Smooth muscle cell (in vitro differentiated cells): ENCODE measurements at regions not wholly inside any gene's neighbourhood (a gene's known extent, or its start where the extent isn't known, plus 50 kb on each side); places are given as distances from the start of the nearest gene placed in this dataset.

ENCODE experiments used
- DNase-seq: peaks from one replicate; lab custom pipeline; 2025; ENCODE audit not compliant: unreplicated experiment; lab: John Stamatoyannopoulos, UW
- H2AFZ ChIP-seq: fragments of 200-600 bp; sonication (generic); 2 replicates; pipeline ENCODE4 v1.6.0; 2016; ENCODE audit warnings: antibody characterized with exemption, low read depth, mild to moderate bottlenecking
- H3F3A ChIP-seq: fragments of 200-600 bp; sonication (generic); 2 replicates; pipeline ENCODE4 v1.6.0; 2017; ENCODE audit warnings: antibody characterized with exemption, low read depth
- H3K27ac ChIP-seq: fragments of 200-600 bp; sonication (generic); 2 replicates; pipeline ENCODE4 v1.5.1; 2016; ENCODE audit warnings: low read depth, mild to moderate bottlenecking
- H3K27me3 ChIP-seq: fragments of 200-600 bp; sonication (generic); 2 replicates; pipeline ENCODE4 v1.6.1; 2016; ENCODE audit warnings: low read depth, mild to moderate bottlenecking
- H3K36me3 ChIP-seq: fragments of 200-600 bp; sonication (generic); 2 replicates; pipeline ENCODE4 v1.5.1; 2016; ENCODE audit warnings: low read depth
- H3K4me1 ChIP-seq: fragments of 200-600 bp; sonication (generic); 2 replicates; pipeline ENCODE4 v1.5.1; 2016; ENCODE audit warnings: low read depth
- H3K4me2 ChIP-seq: fragments of 200-600 bp; sonication (generic); 2 replicates; pipeline ENCODE4 v1.6.0; 2016; ENCODE audit warnings: mild to moderate bottlenecking
- H3K4me3 ChIP-seq: fragments of 200-600 bp; sonication (generic); 2 replicates; pipeline ENCODE4 v1.5.1; 2016; ENCODE audit warnings: mild to moderate bottlenecking
- H3K79me2 ChIP-seq: fragments of 200-600 bp; sonication (generic); 2 replicates; pipeline ENCODE4 v1.6.0; 2016; ENCODE audit warnings: low read depth, mild to moderate bottlenecking
- H3K9ac ChIP-seq: fragments of 200-600 bp; sonication (generic); 2 replicates; pipeline ENCODE4 v1.6.0; 2016; ENCODE audit warnings: low read depth
- H3K9me3 ChIP-seq: fragments of 200-600 bp; sonication (generic); replicated peaks from 2 replicates; pipeline ENCODE4 v1.5.1; 2016; ENCODE audit warnings: low read depth
- H4K20me1 ChIP-seq: fragments of 200-600 bp; sonication (generic); 2 replicates; pipeline ENCODE4 v1.6.0; 2016; ENCODE audit warnings: low read depth
- WGBS: methylation state at CpG from one replicate; pipeline ENCODE4 v1.1.7; 2016; ENCODE audit warnings: low lambda C conversion rate; 5-methylcytosine and 5-hydroxymethylcytosine counted together
- TF ChIP-seq, protein P1 (sequence below): fragments of 200-600 bp; sonication (generic); IDR thresholded peaks from 2 replicates; pipeline ENCODE4 v1.5.1; 2017; ENCODE audit warnings: borderline replicate concordance, mild to moderate bottlenecking, antibody characterized with exemption; ENCODE audit not compliant: insufficient read depth, poor library complexity, severe bottlenecking

DNA sequence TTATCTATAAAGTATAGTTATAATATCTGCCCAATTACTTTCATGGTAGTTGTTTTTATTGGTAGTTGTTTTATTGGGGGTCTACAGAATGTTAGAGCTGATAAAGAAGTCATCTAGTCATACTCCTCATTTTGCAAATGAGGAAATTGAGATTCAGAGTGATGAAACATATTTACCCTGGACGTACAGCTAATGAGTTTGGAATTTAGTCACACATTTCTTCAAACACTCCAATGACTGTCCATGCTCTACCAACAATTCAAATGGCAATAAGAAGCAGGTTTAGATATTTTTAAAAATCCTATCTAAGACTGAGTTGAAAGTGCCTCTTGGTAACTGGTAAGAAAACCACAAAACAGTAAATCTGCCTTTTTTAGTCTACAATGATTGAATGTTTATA is 98.2 kb downstream of the MAGEC1 start:
- Histone ChIP-seq H3K4me3 (no peak overlapping the region), H3K36me3 (no peaks in the 10 kb centered on the region), H3K4me1 (no peaks in the 10 kb centered on the region), H3K27ac (no peak overlapping the region), H3K9me3 (no peaks in the 10 kb centered on the region), H3K27me3 (no peaks in the 10 kb centered on the region), H3K9ac (no peak overlapping the region), H3K79me2 (no peaks in the 10 kb centered on the region), H4K20me1 (no peaks in the 10 kb centered on the region), H3K4me2 (no peak overlapping the region), H2AFZ (no peak overlapping the region), H3F3A (no peaks in the 10 kb centered on the region)
- DNase-seq, result no peak
- 59% methylated on average over 1 of the region's 1 CpG for WGBS
- TF ChIP-seq, protein P1, sequence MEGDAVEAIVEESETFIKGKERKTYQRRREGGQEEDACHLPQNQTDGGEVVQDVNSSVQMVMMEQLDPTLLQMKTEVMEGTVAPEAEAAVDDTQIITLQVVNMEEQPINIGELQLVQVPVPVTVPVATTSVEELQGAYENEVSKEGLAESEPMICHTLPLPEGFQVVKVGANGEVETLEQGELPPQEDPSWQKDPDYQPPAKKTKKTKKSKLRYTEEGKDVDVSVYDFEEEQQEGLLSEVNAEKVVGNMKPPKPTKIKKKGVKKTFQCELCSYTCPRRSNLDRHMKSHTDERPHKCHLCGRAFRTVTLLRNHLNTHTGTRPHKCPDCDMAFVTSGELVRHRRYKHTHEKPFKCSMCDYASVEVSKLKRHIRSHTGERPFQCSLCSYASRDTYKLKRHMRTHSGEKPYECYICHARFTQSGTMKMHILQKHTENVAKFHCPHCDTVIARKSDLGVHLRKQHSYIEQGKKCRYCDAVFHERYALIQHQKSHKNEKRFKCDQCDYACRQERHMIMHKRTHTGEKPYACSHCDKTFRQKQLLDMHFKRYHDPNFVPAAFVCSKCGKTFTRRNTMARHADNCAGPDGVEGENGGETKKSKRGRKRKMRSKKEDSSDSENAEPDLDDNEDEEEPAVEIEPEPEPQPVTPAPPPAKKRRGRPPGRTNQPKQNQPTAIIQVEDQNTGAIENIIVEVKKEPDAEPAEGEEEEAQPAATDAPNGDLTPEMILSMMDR, result no peak

DNA sequence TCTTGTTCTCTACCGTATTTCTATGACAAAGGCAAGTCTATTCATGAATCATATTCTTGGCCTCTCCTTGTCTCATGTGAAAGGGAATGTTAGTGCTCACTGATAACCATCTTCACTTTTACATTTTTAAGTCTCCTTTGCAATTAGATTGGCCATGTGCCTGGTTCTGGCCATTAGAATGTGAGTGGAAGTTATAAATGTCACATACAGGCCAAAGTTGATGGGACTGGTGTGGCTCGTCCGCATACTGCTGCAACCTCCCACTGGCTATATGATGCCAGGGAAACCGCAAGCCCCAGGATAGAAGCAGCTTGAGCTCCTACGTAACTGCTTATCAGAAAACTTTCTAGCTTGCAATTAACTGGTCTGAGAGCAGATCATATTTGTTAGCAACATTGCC is 86.1 kb downstream of the MAGEC1 start:
- TF ChIP-seq, protein P1, result no peak
- DNase-seq, result no peak
- Histone ChIP-seq H3K27me3 (no peaks in the 10 kb centered on the region), H2AFZ (no peak overlapping the region), H3K79me2 (no peaks in the 10 kb centered on the region), H3K4me2 (no peak overlapping the region), H3K27ac (no peak overlapping the region), H3K36me3 (no peaks in the 10 kb centered on the region), H3K4me3 (no peak overlapping the region), H4K20me1 (no peaks in the 10 kb centered on the region), H3K9me3 (no peaks in the 10 kb centered on the region), H3K9ac (no peak overlapping the region), H3K4me1 (no peaks in the 10 kb centered on the region), H3F3A (no peaks in the 10 kb centered on the region)
- 47% methylated on average over 5 of the region's 5 CpGs for WGBS

DNA sequence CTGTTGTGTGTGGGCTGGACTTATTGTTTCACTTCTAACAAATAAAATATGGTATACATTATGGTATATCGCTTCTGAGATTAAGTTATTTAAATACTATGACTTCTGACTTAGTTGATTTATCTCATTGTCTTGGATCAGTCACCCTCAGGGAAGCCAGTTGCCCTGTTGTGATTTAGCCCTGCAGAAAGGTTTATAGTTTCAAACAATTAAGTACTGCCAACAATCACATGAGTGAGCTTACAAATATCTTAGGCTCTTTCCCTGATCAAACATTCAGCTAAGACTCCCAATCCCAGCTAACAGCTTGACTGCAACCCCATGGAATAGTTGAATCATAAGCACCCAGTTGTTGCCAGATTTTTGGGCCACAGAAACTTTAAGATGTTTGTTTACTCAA is 85.4 kb downstream of the MAGEC1 start:
- no peak for DNase-seq
- Histone ChIP-seq H3K79me2 (no peaks in the 10 kb centered on the region), H3K9ac (no peak overlapping the region), H3F3A (no peaks in the 10 kb centered on the region), H3K27me3 (no peaks in the 10 kb centered on the region), H3K4me2 (no peak overlapping the region), H4K20me1 (no peaks in the 10 kb centered on the region), H3K36me3 (no peaks in the 10 kb centered on the region), H3K9me3 (no peaks in the 10 kb centered on the region), H3K4me1 (no peaks in the 10 kb centered on the region), H3K27ac (no peak overlapping the region), H2AFZ (no peak overlapping the region), H3K4me3 (no peak overlapping the region)
- 45% methylated on average over 1 of the region's 1 CpG for WGBS
- TF ChIP-seq, protein P1, result no peak

DNA sequence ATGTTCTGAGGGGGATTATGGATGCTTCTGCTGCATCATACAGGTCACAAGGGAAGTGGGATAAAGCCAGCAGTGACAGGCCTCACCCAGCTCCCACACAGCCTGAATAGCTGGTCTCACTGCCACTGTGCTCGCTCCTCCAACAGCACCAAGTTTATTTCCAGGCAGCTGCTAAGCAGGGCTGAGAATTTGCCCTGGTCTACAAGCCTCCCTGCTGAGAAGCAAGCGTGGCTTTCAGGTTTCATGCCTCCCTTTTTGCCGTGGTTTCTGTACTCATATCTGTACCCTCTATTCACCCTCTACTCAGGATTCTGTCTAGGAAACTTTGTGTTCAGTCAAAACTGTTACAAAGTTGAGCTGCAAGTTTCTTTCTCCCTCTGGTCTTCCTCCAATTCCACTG is 78.6 kb downstream of the MAGEC1 start:
- WGBS, result 82% methylated on average over 3 of the region's 3 CpGs
- H4K20me1 ChIP-seq, result no peaks in the 10 kb centered on the region

More for the DNA sequence above, 78.6 kb downstream of the MAGEC1 start:
- no peaks in the 10 kb centered on the region for H3K9me3 ChIP-seq
- no peaks in the 10 kb centered on the region for H3K36me3 ChIP-seq
- no peaks in the 10 kb centered on the region for H3K4me1 ChIP-seq
- H2AFZ ChIP-seq, result no peak overlapping the region
- DNase-seq, result no peak
- no peaks in the 10 kb centered on the region for H3K27me3 ChIP-seq
- no peak overlapping the region for H3K27ac ChIP-seq
- no peak overlapping the region for H3K4me2 ChIP-seq
- no peaks in the 10 kb centered on the region for H3K79me2 ChIP-seq
- H3K9ac ChIP-seq, result no peak overlapping the region
- TF ChIP-seq, protein P1, result no peak
- no peak overlapping the region for H3K4me3 ChIP-seq
- no peaks in the 10 kb centered on the region for H3F3A ChIP-seq
